HAP-1 (cell line): ENCODE measurements at regions not wholly inside any gene's neighbourhood (a gene's known extent, or its start where the extent isn't known, plus 50 kb on each side); places are given as distances from the start of the nearest gene placed in this dataset.
"Not testable (repeated sequence)": the region's sequence is repeated elsewhere in the genome, so short reads cannot be mapped to it uniquely, and the experiment has no call there.

Source experiments
- DNase-seq, 2 experiments: peaks; one replicate each; pipeline ENCODE4 v3.0.0-alpha.2; 2016 to 2020; ENCODE audit warnings: low spot score in 2 of 2
- H3K27me3 ChIP-seq: fragments of 250-450 bp; sonication (Bioruptor Pico); 2 replicates; pipeline ENCODE4 v1.5.1; 2020; ENCODE audit warnings: low read depth, mild to moderate bottlenecking, moderate library complexity
- H3K36me3 ChIP-seq: fragments of 250-450 bp; sonication (Bioruptor Pico); replicated peaks from 2 replicates; pipeline ENCODE4 v1.5.1; 2020; ENCODE audit warnings: mild to moderate bottlenecking
- H3K4me1 ChIP-seq: fragments of 250-450 bp; sonication (Bioruptor Pico); 2 replicates; pipeline ENCODE4 v1.5.1; 2020; ENCODE audit warnings: mild to moderate bottlenecking
- H3K4me3 ChIP-seq: fragments of 250-450 bp; sonication (Bioruptor Pico); 2 replicates; pipeline ENCODE4 v1.5.1; 2020; ENCODE audit warnings: mild to moderate bottlenecking, moderate library complexity
- H3K9me3 ChIP-seq: fragments of 250-450 bp; sonication (Bioruptor Pico); 2 replicates; pipeline ENCODE4 v1.5.1; 2020; ENCODE audit warnings: mild to moderate bottlenecking, moderate library complexity
- in situ Hi-C: fragments of 300-500 bp; cut with MboI; formaldehyde crosslinking; loops from 3 replicates; pipeline ENCODE4 v1.14.3; 2020; ENCODE audit warnings: low sequenced_read_pairs, inconsistent platforms, mixed read lengths

DNA sequence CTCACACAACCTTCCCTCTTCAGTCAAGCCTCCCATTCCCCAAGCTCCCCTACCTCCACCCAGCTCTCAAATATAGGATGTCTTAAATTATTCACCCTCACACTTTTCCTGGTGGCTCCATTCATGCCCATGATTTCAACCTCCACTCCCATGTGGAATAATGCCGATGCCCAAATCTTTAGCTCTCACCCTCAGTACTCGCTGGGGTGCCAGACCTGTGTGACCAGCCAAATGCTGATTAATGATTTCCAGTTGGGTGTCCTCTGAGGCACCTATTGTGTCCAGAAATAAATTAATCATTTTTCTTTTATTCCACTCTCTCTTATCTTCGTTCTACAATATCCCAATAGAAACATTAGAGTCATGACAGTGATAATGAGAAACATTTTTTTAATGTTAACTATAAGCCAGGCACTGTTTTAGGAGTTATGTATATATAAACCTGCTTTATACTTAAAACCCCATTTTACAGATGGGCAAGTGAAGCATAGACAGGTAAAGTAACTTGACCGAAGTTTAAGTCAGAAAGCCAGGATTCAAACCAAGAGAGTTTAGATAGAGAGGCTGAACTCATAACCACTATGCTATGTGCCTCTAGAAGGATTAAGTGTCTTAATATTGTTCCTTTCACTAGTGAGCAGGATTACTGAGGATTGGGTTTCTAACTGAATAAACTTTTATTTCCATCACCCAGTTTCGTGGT, 209.7 kb downstream of the DUSP10 start:
- in situ Hi-C loops: no loop called here
- DNase-seq: no peak
- Histone ChIP-seq H3K4me1 (no peaks in the 10 kb centered on the region), H3K4me3 (no peak overlapping the region), H3K27me3 (no peaks in the 10 kb centered on the region), H3K9me3 (no peaks in the 10 kb centered on the region), H3K36me3 (no peaks in the 10 kb centered on the region)

- H3K36me3 ChIP-seq: no peaks in the 10 kb centered on the region
These were observed 200.6 kb downstream of the DUSP10 start for GRCh38 chr1:221541296-221541695.

DNA sequence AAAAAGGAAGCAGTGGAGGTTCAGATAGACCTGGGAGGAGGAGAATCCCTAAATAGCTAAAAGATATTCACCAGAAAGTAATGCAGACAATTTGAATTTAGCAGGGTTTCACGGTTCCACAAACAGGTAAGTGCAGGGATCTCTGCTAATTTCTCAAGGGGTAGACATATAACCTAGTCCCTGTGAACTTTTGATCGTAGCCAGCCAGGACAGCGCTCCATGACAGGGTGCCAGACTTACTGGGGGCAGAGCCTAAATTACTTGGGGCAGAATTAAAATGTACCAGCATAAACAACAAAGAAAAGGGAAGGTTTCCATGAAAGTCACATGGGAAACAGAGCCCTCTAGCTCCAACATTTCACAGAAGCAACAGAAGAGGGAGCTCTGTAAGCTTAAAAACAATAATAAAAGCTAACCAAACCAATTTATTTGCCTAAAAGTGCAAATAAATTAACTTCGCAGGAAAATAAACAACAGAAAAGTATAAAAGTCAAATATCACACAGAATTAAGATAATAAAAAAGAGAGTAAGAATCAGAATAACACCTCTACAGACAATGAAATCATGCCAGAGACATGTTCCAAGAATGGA, 198.3 kb downstream of the DUSP10 start:
- Histone ChIP-seq H3K4me3 (no peak overlapping the region), H3K36me3 (no peaks in the 10 kb centered on the region), H3K27me3 (no peaks in the 10 kb centered on the region), H3K9me3 (no peaks in the 10 kb centered on the region), H3K4me1 (no peaks in the 10 kb centered on the region)
- DNase-seq: no peak
- in situ Hi-C loops: no loop called here

More at GRCh38 chr1:221541296-221541695, 200.6 kb downstream of the DUSP10 start:
- Histone ChIP-seq H3K9me3 (no peaks in the 10 kb centered on the region), H3K27me3 (no peaks in the 10 kb centered on the region), H3K4me3 (no peak overlapping the region), H3K4me1 (no peaks in the 10 kb centered on the region)
- no peak for DNase-seq
- in situ Hi-C loops: no loop called here

DNA sequence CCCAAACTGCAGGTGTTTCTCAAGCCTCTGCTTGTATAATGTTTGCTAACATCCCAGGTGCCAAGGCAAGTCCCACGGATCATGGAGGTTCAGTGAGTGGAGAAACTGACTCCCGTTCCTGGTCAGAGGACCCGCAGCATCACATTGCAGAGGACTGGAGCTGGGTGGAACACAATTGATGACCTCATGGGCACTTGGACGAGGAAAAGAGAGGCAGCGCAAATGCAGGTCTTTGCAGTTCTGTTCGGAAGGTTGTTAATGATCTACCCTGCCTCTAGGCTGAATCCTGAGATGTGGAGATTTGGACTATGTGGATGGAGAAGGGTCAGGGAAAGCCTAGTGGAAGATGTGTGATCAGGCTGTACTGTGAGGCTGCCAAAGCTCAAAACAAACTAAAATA, 192.9 kb downstream of the DUSP10 start:
- no peaks in the 10 kb centered on the region for H3K9me3 ChIP-seq
- H3K27me3 ChIP-seq: no peaks in the 10 kb centered on the region
- no peak overlapping the region for H3K4me3 ChIP-seq
- no peak for DNase-seq
- no peaks in the 10 kb centered on the region for H3K36me3 ChIP-seq
- in situ Hi-C loops: no loop called here
- no peaks in the 10 kb centered on the region for H3K4me1 ChIP-seq

GRCh38 chr1:221549815-221550214, 192.1 kb downstream of the DUSP10 start:
- in situ Hi-C loops: no loop called here
- H3K4me3 ChIP-seq: no peak overlapping the region
- no peaks in the 10 kb centered on the region for H3K9me3 ChIP-seq
- H3K36me3 ChIP-seq: no peaks in the 10 kb centered on the region
- H3K4me1 ChIP-seq: no peaks in the 10 kb centered on the region
- no peak for DNase-seq
- H3K27me3 ChIP-seq: no peaks in the 10 kb centered on the region

DNA sequence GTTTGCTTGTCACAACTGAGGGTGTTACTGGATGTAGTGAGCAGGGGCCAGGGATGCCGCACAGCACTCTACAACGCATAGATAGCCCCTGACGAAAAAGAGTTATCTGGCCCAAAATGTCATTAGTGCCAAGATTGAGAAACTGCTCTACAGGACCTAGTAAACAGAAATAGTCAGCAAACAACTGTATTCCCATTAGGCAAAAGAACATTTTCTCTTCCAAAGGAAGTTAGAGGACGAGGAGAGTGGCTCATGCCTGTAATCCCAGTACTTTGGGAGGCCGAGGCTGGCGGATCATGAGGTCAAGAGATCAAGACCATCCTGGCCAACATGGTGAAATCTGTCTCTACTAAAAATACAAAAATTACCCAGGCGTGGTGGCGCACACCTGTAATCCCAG, 189.1 kb downstream of the DUSP10 start:
- H3K27me3 ChIP-seq, H3K4me1 ChIP-seq, H3K4me3 ChIP-seq, in situ Hi-C loops, H3K9me3 ChIP-seq, H3K36me3 ChIP-seq, DNase-seq: not testable (repeated sequence)

- H3K4me3 ChIP-seq: no peak overlapping the region
- H3K9me3 ChIP-seq: no peaks in the 10 kb centered on the region
- H3K27me3 ChIP-seq: no peaks in the 10 kb centered on the region
- no peak for DNase-seq
- H3K4me1 ChIP-seq: no peaks in the 10 kb centered on the region
- in situ Hi-C loops: no loop called here
- H3K36me3 ChIP-seq: no peaks in the 10 kb centered on the region
These were observed 186.0 kb downstream of the DUSP10 start for GRCh38 chr1:221555689-221556433.

- no peaks in the 10 kb centered on the region for H3K4me1 ChIP-seq
- DNase-seq: no peak
- no peak overlapping the region for H3K4me3 ChIP-seq
- H3K36me3 ChIP-seq: no peaks in the 10 kb centered on the region
- no peaks in the 10 kb centered on the region for H3K9me3 ChIP-seq
- in situ Hi-C loops: no loop called here
- H3K27me3 ChIP-seq: no peaks in the 10 kb centered on the region
These were observed 185.5 kb downstream of the DUSP10 start for GRCh38 chr1:221556435-221556834.

GRCh38 chr1:221557013-221557412, 184.9 kb downstream of the DUSP10 start:
- Histone ChIP-seq H3K27me3 (no peaks in the 10 kb centered on the region), H3K9me3 (no peaks in the 10 kb centered on the region), H3K4me1 (no peaks in the 10 kb centered on the region), H3K4me3 (no peak overlapping the region), H3K36me3 (no peaks in the 10 kb centered on the region)
- no peak for DNase-seq
- in situ Hi-C loops: no loop called here

DNA sequence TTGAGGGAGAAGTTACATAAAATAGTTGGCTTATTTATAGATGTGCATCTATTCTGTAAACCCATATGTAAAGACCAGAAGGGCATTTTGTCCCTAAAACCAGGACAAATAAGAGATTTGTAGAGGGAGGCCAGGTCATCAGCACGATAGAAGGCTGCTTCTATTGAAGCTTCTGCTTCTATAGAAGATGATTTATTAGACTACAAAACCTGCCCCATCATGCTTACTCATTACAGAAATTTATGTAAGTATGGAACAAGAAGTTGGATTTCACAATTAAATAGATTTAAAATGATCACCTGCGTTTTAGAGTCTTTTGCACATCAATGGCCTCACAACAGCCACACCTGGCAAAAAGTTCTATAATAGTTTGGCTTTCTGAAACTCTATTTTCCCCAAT, 183.5 kb downstream of the DUSP10 start:
- H3K36me3 ChIP-seq: no peaks in the 10 kb centered on the region
- DNase-seq: no peak
- no peaks in the 10 kb centered on the region for H3K27me3 ChIP-seq
- H3K9me3 ChIP-seq: no peaks in the 10 kb centered on the region
- H3K4me1 ChIP-seq: no peaks in the 10 kb centered on the region
- in situ Hi-C loops: no loop called here
- no peak overlapping the region for H3K4me3 ChIP-seq

- in situ Hi-C loops: no loop called here
- DNase-seq: no peak
These were observed 182.0 kb downstream of the DUSP10 start for GRCh38 chr1:221559911-221560310.

DNA sequence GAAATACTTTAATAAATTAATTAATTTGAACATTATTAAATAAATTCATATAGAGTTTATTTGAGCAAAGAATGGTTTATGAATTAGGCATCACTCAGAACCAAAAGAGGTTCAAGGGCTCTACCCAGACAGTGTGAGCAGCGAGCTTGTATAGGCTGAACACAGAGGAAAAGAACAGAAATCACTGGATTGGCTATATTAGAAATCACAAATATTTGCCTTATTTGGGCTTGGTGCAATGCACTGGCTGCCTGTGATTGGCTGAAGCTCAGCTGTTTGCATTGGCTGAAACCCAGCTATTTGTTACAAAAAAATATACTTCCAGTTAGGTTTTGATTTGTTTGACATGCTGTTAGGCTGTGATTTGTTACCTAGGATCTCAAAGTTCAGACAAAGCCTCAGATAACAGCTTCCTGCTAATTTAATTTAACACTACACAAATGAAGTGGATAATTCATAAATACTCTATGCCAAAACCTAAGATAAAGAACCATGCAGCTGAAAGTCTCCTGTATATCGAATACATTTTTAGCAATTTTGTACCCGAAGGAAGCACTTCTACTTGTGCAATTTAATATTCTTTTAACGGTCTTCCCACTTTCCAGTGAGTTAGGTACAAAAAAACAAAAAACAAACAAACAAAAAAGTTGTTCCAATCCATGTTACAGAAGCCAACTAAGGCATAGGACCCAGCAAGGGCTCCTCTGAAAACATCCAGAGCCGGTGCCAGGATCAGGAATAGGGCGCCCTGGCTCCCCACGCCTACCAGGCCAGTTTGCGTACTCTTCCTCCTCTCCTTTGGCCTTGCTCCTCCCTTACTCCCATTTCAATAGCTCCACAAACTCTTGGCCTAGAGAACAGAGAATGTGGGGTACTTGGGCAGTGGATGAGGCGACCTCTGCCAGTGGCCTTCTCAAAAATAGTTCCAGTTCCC, 179.1 kb downstream of the DUSP10 start:
- Histone ChIP-seq H3K9me3 (no peaks in the 10 kb centered on the region), H3K4me1 (no peaks in the 10 kb centered on the region), H3K4me3 (no peak overlapping the region), H3K36me3 (no peaks in the 10 kb centered on the region), H3K27me3 (no peaks in the 10 kb centered on the region)
- no peak for DNase-seq
- in situ Hi-C loops: no loop called here

More at GRCh38 chr1:221559911-221560310, 182.0 kb downstream of the DUSP10 start:
- H3K9me3 ChIP-seq: no peaks in the 10 kb centered on the region
- H3K27me3 ChIP-seq: no peaks in the 10 kb centered on the region
- no peaks in the 10 kb centered on the region for H3K4me1 ChIP-seq
- H3K36me3 ChIP-seq: no peaks in the 10 kb centered on the region
- no peak overlapping the region for H3K4me3 ChIP-seq

GRCh38 chr1:221563476-221563921, 178.4 kb downstream of the DUSP10 start:
- DNase-seq: no peak
- Histone ChIP-seq H3K36me3 (no peaks in the 10 kb centered on the region), H3K4me1 (no peaks in the 10 kb centered on the region), H3K9me3 (no peaks in the 10 kb centered on the region), H3K4me3 (no peak overlapping the region), H3K27me3 (no peaks in the 10 kb centered on the region)
- in situ Hi-C loops: no loop called here
